HEK293T (cell line): ENCODE measurements at regions not wholly inside any gene's neighbourhood (a gene's known extent, or its start where the extent isn't known, plus 50 kb on each side); places are given as distances from the start of the nearest gene placed in this dataset.

ENCODE experiments used
- HDGF ChIP-seq: fragments of 450-650 bp; IDR thresholded peaks from 2 replicates; pipeline ENCODE4 v1.6.1; 2017; ENCODE audit warnings: antibody characterized with exemption, borderline replicate concordance
- TARDBP ChIP-seq: fragments of 450-650 bp; IDR thresholded peaks from 2 replicates; pipeline ENCODE4 v1.6.1; 2016

DNA sequence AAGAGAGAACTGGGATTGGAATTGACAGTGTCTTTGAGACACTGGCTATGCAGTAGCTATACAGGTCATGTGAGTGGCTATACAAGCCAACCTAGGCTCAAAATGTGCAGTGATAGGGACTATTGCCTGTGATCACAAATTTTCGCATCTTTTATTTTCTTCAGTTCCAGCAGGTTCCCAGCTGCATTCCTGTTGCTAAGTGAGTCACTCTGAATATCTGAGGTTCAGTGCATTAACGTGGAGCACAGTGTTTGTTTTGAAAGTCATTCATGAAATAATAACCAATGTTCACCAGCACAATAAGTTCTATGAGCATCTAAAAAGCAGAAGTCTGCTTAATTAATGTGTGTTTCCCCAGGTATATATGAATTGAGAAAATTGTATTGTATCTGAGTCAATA is 1236.0 kb upstream of the CELF2 start:
- TF ChIP-seq HDGF (no peak), TARDBP (no peak)
